ENCODE measurements at regions not wholly inside any gene's neighbourhood (a gene's known extent, or its start where the extent isn't known, plus 50 kb on each side); places are given as distances from the start of the nearest gene placed in this dataset.

- H3K79me2 ChIP-seq (replicated peaks; ENCODE audit: insufficient read depth, low read length): no peaks in the 10 kb centered on the region
- H3K9ac ChIP-seq (ENCODE audit: low read length): no peak overlapping the region
- H2AFZ ChIP-seq (ENCODE audit: low read depth, low read length): no peak overlapping the region
- no peaks in the 10 kb centered on the region for H3F3A ChIP-seq (ENCODE audit: insufficient read depth, low read length, poor library complexity, severe bottlenecking)
- H3K27me3 ChIP-seq (ENCODE audit: insufficient read depth, low read depth, low read length): no peaks in the 10 kb centered on the region
- TF ChIP-seq SMC3 (conservative IDR thresholded peaks at IDR 0.05; ENCODE audit: poor library complexity) (no peak), EP300 (conservative IDR thresholded peaks at IDR 0.05; ENCODE audit: poor library complexity, severe bottlenecking) (no peak), MXI1 (conservative IDR thresholded peaks at IDR 0.05; ENCODE audit: poor library complexity, severe bottlenecking) (no peak), RAD21 (conservative IDR thresholded peaks at IDR 0.05) (no peak)
- no peaks in the 10 kb centered on the region for H3K36me3 ChIP-seq (ENCODE audit: insufficient read depth, low read length)
- no peaks in the 10 kb centered on the region for H4K20me1 ChIP-seq (ENCODE audit: insufficient read depth)
- H3K4me2 ChIP-seq (ENCODE audit: low read length): no peak overlapping the region
- no peak overlapping the region for H3K4me3 ChIP-seq (ENCODE audit: low read length)
- H3K9me3 ChIP-seq (ENCODE audit: low read length): no peaks in the 10 kb centered on the region
- H3K9me2 ChIP-seq (ENCODE audit: insufficient read depth, low read length): no peaks in the 10 kb centered on the region
- no peak overlapping the region for H3K27ac ChIP-seq (ENCODE audit: low read length)
These were observed 114.6 kb upstream of the NEK7 start for GRCh38 chr1:198042168-198042567.

GRCh38 chr1:198047913-198048312 lies 108.9 kb upstream of the NEK7 start:
- Histone ChIP-seq H3K9me3 (ENCODE audit: low read length) (no peaks in the 10 kb centered on the region), H3K79me2 (replicated peaks; ENCODE audit: insufficient read depth, low read length) (no peaks in the 10 kb centered on the region), H3K9me2 (ENCODE audit: insufficient read depth, low read length) (no peaks in the 10 kb centered on the region), H3K4me3 (ENCODE audit: low read length) (no peak overlapping the region), H3F3A (ENCODE audit: insufficient read depth, low read length, poor library complexity, severe bottlenecking) (no peaks in the 10 kb centered on the region), H3K27ac (ENCODE audit: low read length) (no peak overlapping the region), H3K27me3 (ENCODE audit: insufficient read depth, low read depth, low read length) (no peaks in the 10 kb centered on the region), H2AFZ (ENCODE audit: low read depth, low read length) (no peak overlapping the region), H3K9ac (ENCODE audit: low read length) (no peak overlapping the region), H3K4me2 (ENCODE audit: low read length) (no peak overlapping the region), H3K36me3 (ENCODE audit: insufficient read depth, low read length) (no peaks in the 10 kb centered on the region), H4K20me1 (ENCODE audit: insufficient read depth) (no peaks in the 10 kb centered on the region)
- no peak for TF ChIP-seq RAD21 (conservative IDR thresholded peaks at IDR 0.05)
- no peak for TF ChIP-seq SMC3 (conservative IDR thresholded peaks at IDR 0.05; ENCODE audit: poor library complexity)
- no peak for TF ChIP-seq EP300 (conservative IDR thresholded peaks at IDR 0.05; ENCODE audit: poor library complexity, severe bottlenecking)
- no peak for TF ChIP-seq TAF1 (IDR thresholded peaks at IDR 0.05; ENCODE audit: low read depth)
- no peak for TF ChIP-seq MXI1 (conservative IDR thresholded peaks at IDR 0.05; ENCODE audit: poor library complexity, severe bottlenecking)
- TF ChIP-seq EZH2 (IDR thresholded peaks at IDR 0.05; ENCODE audit: borderline replicate concordance, insufficient read depth, low read length, poor library complexity, severe bottlenecking): no peak
- no peak for TF ChIP-seq POLR2AphosphoS5 (IDR thresholded peaks at IDR 0.05)
- TF ChIP-seq CTCF (IDR thresholded peaks at IDR 0.05; ENCODE audit: poor library complexity, severe bottlenecking): no peak
- no peak for TF ChIP-seq REST (IDR thresholded peaks at IDR 0.05; ENCODE audit: borderline replicate concordance)

GRCh38 chr1:198054510-198054909 lies 102.3 kb upstream of the NEK7 start:
- Histone ChIP-seq H3F3A (ENCODE audit: insufficient read depth, low read length, poor library complexity, severe bottlenecking) (no peaks in the 10 kb centered on the region), H4K20me1 (ENCODE audit: insufficient read depth) (no peaks in the 10 kb centered on the region), H3K79me2 (replicated peaks; ENCODE audit: insufficient read depth, low read length) (no peaks in the 10 kb centered on the region), H3K4me3 (ENCODE audit: low read length) (no peak overlapping the region), H3K9me3 (ENCODE audit: low read length) (no peaks in the 10 kb centered on the region), H3K27me3 (ENCODE audit: insufficient read depth, low read depth, low read length) (no peaks in the 10 kb centered on the region), H3K9me2 (ENCODE audit: insufficient read depth, low read length) (no peaks in the 10 kb centered on the region), H3K27ac (ENCODE audit: low read length) (no peak overlapping the region), H3K36me3 (ENCODE audit: insufficient read depth, low read length) (no peaks in the 10 kb centered on the region), H2AFZ (ENCODE audit: low read depth, low read length) (no peak overlapping the region), H3K9ac (ENCODE audit: low read length) (no peak overlapping the region), H3K4me2 (ENCODE audit: low read length) (no peak overlapping the region)
- TF ChIP-seq EP300 (conservative IDR thresholded peaks at IDR 0.05; ENCODE audit: poor library complexity, severe bottlenecking) (no peak), RAD21 (conservative IDR thresholded peaks at IDR 0.05) (no peak), REST (IDR thresholded peaks at IDR 0.05; ENCODE audit: borderline replicate concordance) (no peak), MXI1 (conservative IDR thresholded peaks at IDR 0.05; ENCODE audit: poor library complexity, severe bottlenecking) (no peak), SMC3 (conservative IDR thresholded peaks at IDR 0.05; ENCODE audit: poor library complexity) (no peak), EZH2 (IDR thresholded peaks at IDR 0.05; ENCODE audit: borderline replicate concordance, insufficient read depth, low read length, poor library complexity, severe bottlenecking) (no peak), TAF1 (IDR thresholded peaks at IDR 0.05; ENCODE audit: low read depth) (no peak), POLR2AphosphoS5 (IDR thresholded peaks at IDR 0.05) (no peak), CTCF (IDR thresholded peaks at IDR 0.05; ENCODE audit: poor library complexity, severe bottlenecking) (no peak)
